NCI-H128 (cell line): ENCODE measurements at regions not wholly inside any gene's neighbourhood (a gene's known extent, or its start where the extent isn't known, plus 50 kb on each side); places are given as distances from the start of the nearest gene placed in this dataset.
"Not testable (repeated sequence)": the region's sequence is repeated elsewhere in the genome, so short reads cannot be mapped to it uniquely, and the experiment has no call there.

Experiments
- DNase-seq: peaks from one replicate; lab custom pipeline; 2025; ENCODE audit not compliant: unreplicated experiment; lab: John Stamatoyannopoulos, UW

GRCh38 chr6:112639391-112639831 lies 292.3 kb downstream of the RFPL4B start:
- DNase-seq: no peak

- DNase-seq: no peak
These were observed 293.8 kb downstream of the RFPL4B start for GRCh38 chr6:112640891-112641290.

- no peak for DNase-seq
These were observed 302.7 kb downstream of the RFPL4B start for GRCh38 chr6:112649853-112650252.

- no peak for DNase-seq
These were observed 304.1 kb downstream of the RFPL4B start for GRCh38 chr6:112651239-112651638.

- no peak for DNase-seq
These were observed 312.8 kb downstream of the RFPL4B start for GRCh38 chr6:112659912-112660311.

GRCh38 chr6:112660626-112661025 lies 313.5 kb downstream of the RFPL4B start:
- no peak for DNase-seq

GRCh38 chr6:112663698-112664097 lies 316.6 kb downstream of the RFPL4B start:
- DNase-seq: no peak

- no peak for DNase-seq
These were observed 318.0 kb downstream of the RFPL4B start for GRCh38 chr6:112665114-112665513.

GRCh38 chr6:112665815-112666214 lies 318.7 kb downstream of the RFPL4B start:
- DNase-seq: no peak

GRCh38 chr6:112667427-112667826 lies 320.3 kb downstream of the RFPL4B start:
- DNase-seq: no peak

- DNase-seq: no peak
These were observed 333.0 kb downstream of the RFPL4B start for GRCh38 chr6:112680091-112680490.

GRCh38 chr6:112682071-112682470 lies 334.9 kb downstream of the RFPL4B start:
- DNase-seq: no peak

GRCh38 chr6:112683106-112683505 lies 336.0 kb downstream of the RFPL4B start:
- DNase-seq: no peak

GRCh38 chr6:112683926-112684325 lies 336.8 kb downstream of the RFPL4B start:
- no peak for DNase-seq

GRCh38 chr6:112685521-112686220 lies 338.5 kb downstream of the RFPL4B start:
- DNase-seq: not testable (repeated sequence)

GRCh38 chr6:112688487-112689165 lies 341.5 kb downstream of the RFPL4B start:
- not testable (repeated sequence) for DNase-seq

- not testable (repeated sequence) for DNase-seq
These were observed 342.2 kb downstream of the RFPL4B start for GRCh38 chr6:112689183-112689858.

- no peak for DNase-seq
These were observed 343.5 kb downstream of the RFPL4B start for GRCh38 chr6:112690497-112691202.

GRCh38 chr6:112691289-112691688 lies 344.2 kb downstream of the RFPL4B start:
- DNase-seq: no peak

GRCh38 chr6:112695001-112695400 lies 347.9 kb downstream of the RFPL4B start:
- no peak for DNase-seq

- DNase-seq: no peak
These were observed 350.1 kb downstream of the RFPL4B start for GRCh38 chr6:112697265-112697664.
